ENCODE measurements at regions not wholly inside any gene's neighbourhood (a gene's known extent, or its start where the extent isn't known, plus 50 kb on each side); places are given as distances from the start of the nearest gene placed in this dataset.

DNA sequence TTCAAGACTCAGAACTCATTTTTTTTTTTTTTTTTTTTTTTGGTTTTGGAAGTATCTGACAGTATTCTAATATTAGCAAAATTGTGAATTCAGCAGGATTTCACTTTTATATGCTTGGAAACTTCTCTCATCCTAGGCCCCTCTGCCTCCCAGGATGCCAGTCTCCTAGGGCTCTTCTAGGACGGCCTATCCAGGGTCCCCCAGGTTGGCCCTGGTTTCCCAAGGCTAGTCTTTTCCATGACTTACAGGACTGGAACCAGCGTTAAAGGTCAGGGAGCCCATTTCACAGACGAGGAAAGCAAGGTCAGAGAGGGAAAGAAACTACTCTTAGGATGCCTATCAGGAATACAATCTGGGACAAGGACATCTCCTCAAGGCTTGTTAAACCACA lies 412.5 kb downstream of the PTPRU start:
- DNase-seq (ENCODE audit: low read depth in 1 of 2, low spot score in 1 of 2), result no peak

DNA sequence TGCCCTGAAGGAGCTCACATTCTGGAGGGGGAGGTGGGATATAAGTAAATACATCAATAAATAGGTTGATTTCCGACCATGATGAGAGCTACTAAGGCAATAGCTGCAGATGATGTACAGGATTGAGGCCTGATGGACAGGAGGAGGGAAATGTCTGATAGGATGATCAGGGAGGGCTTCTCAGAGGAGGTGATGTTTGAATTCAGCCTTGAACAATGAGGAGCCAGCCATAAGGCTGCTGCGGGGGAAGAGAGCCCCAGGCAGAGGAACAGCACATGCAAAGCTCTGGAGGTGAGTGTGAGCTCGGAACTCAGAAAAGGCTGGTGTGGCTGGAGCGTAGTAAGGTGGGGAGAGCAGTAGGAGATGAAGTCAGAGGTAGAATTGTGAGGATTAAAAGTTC lies 411.7 kb downstream of the PTPRU start:
- no peak for DNase-seq (ENCODE audit: low read depth in 1 of 2, low spot score in 1 of 2)

DNA sequence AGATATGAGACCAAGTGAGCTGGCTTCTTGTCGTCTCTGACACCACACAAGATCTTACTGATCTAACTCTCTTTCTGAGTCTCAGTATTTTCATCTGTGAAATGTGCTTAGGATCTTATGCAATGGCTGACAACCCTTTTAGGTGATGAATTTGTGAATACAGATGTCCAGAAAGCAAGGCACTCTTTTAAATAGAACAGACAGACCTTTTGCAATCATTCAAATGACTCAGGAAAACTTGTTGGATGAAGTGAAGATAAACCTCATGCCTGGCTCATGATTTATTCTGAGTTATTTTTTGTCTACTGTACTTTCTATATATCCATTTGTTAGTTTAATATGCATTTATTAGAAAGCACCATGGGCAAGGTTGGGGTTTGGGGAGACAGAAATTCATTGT lies 411.3 kb downstream of the PTPRU start:
- no peak for DNase-seq (ENCODE audit: low read depth in 1 of 2, low spot score in 1 of 2)

DNA sequence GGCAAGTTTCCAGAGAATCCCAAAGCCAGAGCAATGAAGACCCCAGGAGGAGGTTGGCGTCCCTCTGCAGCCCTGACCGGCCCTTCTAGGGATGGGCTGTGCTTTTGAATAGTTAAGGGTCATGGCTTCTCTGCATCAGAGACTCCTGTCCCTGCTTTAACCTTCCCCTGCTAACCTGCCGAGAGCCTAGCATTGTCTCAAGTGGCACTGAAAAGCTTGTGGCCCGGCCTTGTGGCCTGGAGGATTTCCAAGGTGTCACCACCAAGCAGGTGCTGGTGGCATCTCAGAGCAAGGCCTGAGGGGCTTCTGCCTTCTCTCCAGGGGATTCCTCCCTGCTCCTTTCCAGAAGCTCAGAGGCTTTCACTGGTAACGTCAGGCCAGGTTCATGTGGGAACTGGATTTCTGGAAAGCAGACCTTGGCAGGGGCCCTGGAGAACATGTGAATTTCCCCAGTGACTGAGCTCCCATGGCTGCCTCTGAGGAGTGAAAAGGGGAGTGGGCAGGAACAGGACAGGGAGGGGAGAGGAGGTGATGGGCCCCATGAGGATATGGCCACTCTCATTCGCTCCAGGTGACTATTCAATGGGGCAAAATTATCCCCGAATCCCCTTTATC lies 409.9 kb downstream of the PTPRU start:
- no peak for DNase-seq (ENCODE audit: low read depth in 1 of 2, low spot score in 1 of 2)

DNA sequence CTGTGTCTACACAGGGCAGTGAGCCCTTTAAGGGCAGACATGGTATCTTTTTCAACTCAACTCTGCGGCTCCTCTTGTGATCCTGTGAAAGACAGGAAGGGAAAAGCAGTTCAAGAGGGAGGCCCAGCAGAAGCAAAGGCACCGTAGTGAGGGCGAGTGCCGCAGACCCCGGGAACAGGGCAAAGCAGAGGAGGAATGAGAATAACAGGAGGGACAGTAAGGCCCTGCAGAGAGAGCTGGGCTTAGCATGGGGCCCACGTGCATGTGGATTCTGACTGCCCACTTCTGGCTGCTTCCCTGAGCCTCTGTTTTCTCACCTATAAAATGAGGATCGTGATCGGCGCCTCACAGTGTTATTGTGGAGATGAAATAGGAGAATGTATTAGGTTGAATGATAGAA lies 409.3 kb downstream of the PTPRU start:
- DNase-seq (ENCODE audit: low read depth in 1 of 2, low spot score in 1 of 2), result no peak

DNA sequence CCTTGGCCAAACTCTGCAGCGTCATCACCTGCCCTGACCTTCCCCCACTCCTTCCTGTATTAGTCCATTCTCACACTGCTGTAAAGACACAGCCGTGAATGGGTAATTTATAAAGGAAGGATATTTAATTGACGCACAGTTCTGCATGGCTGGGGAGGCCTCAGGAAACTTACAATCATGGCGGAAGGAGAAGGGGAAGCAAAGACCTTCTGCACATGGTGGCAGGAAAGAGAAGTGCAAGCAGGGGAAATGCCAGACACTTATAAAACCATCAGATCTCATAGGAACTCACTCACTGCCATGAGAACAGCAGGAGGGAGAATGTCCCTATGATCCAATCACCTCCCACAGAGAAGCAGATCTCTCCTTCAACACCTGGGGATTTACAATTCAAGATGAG lies 408.5 kb downstream of the PTPRU start:
- DNase-seq (ENCODE audit: low read depth in 1 of 2, low spot score in 1 of 2), result no peak

DNA sequence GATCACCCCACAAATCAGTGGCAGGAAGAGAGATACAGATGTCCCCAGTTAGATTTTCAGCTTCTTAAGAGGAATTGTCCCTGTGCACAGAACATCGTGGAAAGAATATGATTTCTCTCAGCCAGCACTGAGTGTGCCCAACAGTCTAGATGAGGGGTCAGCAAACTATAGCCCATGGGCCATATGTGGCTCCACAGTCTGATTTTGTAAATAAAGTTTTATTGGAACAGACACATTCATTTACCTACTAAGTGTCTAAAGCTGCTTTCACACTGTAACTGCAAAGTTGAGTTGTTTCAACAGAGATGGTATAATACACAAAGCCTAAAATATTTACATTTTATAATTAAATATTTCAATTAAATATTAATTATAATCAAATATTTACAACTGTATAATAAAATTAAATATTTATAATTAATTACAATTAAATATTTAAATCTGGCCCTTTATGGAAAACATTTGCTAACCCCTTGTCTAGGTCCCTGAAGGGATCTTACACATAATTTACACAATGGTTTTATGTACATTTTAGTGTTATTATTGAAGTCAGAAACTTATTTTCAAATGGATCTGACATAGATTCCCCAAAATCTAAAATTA lies 407.6 kb downstream of the PTPRU start:
- no peak for DNase-seq (ENCODE audit: low read depth in 1 of 2, low spot score in 1 of 2)

DNA sequence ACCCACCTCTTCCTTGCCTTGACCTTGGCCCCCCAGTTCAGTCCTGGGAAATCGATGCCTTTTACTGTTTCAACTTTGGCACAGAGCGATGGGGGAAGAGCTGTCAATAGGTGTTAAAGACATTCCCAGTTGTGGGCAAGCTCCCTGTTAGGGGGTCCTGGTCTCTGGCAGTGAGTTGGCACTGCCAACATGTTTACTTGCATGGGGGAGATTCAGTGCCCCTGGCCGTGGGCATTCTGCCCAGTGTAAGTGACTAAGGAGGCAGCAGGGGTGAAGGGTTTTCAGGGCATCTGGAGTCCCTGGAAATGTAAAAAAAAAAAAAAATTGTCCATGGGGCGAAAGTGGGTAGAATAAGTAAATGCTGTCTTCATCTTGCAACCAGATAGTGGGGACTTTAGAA lies 407.0 kb downstream of the PTPRU start:
- no peak for DNase-seq (ENCODE audit: low read depth in 1 of 2, low spot score in 1 of 2)

DNA sequence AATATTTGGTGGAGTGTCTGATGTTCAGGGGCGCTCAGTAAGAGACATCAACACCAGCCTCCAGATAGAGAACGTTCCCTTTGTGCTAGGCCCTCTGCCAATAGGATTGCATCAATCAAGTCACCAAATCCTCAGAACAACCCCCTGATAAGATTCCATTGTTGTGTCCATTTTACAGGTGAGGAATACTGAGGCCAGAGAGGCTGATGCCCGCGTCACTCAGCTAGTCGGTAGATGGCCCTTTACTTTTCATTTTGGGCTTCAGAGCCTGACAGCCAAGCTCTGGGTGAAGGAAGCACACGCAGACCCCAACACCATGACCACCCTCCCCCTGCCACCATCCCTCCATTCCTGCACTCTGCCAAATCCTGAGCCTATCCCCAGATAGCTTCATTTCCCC lies 406.2 kb downstream of the PTPRU start:
- no peak for DNase-seq (ENCODE audit: low read depth in 1 of 2, low spot score in 1 of 2)

DNA sequence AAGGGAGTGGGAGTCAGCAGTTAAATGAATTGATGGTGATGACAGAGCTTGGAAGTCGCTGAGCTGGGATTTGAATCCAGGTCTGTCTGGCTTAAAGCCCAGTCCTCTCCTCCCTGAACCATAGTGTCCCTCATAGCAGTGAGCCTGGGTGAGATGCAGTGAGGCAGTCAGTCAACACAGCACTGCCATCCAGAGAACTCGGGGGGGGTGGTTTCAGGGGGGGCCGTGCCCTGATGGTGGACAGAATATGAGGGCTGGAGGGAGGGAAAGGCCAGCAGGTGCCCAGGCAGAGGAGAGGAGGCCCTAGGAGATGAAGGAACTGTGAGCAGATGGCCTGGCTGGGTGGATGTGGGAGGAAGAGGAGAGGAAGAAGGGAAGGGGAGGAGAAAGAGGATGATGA lies 405.6 kb downstream of the PTPRU start:
- DNase-seq (ENCODE audit: low read depth in 1 of 2, low spot score in 1 of 2), result no peak

DNA sequence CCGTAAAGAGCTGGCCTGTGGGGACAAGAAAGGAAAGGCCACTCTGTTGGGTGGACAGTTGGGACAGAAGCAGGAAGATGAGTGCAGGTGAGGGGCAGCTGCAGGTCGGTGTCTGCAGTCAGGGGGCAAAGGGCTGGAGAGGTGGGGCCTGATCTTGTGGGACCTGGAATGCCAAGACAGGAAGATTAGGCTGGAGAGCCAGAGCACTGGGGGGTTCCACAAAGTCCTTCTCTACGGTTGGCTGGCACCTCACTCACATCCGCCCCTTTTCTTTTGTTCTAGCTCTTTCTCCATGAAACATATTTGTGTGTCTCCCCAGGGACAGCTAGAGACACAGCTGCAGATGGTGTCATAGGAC lies 404.1 kb downstream of the PTPRU start:
- DNase-seq (ENCODE audit: low read depth in 1 of 2, low spot score in 1 of 2), result no peak

DNA sequence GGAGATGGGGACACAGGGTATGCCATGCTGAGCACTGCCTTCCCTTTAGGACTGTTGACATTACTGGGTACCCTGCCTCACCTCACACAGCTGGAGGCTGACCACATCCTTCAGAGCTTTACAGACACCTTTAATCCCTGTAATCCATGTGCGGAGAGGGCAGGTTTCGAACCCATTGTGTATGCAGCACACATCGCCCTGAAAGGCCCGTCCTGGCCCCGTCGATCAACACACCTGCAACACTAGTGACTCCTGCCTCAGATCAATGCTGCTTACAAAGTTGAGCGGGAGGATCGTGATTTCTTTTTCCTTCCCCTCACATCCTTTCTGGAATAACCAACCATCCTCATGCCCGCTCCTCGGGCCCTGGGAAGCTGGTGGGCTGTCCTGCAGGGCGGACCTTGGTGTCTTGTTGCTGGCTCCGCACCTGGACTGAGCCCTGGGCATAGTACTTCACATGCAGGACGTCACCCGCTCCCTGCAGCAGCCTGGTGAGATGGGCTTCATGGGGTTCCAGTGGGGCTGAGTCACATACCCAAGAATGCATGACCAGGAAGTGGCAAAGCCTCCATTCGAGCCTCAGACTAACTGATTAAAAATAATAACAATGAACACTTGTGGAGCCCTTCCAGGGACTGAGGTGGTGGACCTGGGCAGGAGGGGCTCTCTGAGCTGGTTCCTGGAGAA lies 403.6 kb downstream of the PTPRU start:
- no peak for DNase-seq (ENCODE audit: low read depth in 1 of 2, low spot score in 1 of 2)

DNA sequence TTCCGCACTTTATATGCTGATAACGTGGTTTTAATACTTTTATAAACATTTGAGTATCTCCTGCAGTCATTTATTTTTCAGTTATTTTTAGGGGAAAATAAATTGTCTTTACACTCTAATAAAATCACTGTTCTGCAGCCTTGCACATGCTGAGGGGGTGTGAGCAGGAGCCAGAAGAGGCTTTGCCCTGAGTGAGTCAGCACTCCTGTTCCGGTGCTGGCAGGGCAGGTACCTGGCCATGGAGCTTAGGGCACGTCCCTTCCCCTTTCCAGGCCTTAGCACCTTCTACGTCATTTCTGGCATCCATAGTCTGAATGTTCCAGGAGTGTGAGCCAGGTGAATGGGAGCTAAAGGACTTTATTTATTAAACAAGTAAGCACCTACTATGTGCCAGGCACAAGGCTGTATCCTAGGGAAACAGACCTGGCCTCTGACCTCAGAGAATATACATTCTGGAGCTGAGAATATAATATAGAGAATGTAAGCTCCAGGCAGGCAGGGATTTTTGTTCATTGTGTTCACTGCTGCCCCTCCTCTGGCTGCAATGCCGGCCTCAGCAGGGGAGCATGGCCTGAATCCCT lies 402.9 kb downstream of the PTPRU start:
- DNase-seq (ENCODE audit: low read depth in 1 of 2, low spot score in 1 of 2), result no peak

DNA sequence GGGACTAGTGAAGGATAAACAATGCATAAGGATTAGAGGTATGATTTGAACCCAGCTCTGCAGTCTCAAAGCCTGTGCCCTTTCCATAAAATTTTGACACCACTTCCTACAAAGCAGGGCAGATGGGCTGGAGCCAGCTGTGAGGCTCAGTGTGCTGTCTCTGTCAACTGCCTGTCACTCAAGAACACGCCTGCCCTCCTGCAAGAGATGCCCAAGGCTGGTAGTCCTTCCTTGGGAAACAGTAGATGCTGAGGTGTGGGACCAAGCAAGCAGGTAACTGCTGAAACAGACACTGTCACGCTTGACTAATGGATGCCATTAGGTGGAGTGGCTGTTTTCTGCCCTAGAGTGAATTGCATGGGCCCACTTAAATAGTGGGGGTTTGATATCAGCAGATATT lies 402.0 kb downstream of the PTPRU start:
- no peak for DNase-seq (ENCODE audit: low read depth in 1 of 2, low spot score in 1 of 2)

DNA sequence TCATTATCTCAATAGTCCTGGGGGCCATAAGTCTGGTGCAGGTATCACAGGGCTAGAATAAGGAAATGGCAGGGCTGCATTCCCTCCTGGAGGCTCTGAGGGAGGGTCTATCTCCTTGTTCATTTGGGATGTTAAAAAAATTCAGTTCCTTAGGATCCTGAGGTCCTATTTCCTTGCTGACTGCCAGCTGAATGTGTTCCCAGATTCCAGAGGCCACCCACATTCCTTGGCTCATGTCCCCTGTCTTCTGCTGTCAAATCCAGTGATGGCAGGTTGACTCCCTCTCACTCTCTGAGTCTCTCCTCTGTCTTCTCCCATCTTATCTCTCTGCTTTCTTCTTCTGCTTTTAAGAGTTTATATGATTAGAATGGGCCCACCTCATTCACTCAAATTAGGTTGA lies 400.6 kb downstream of the PTPRU start:
- no peak for DNase-seq (ENCODE audit: low read depth in 1 of 2, low spot score in 1 of 2)

DNA sequence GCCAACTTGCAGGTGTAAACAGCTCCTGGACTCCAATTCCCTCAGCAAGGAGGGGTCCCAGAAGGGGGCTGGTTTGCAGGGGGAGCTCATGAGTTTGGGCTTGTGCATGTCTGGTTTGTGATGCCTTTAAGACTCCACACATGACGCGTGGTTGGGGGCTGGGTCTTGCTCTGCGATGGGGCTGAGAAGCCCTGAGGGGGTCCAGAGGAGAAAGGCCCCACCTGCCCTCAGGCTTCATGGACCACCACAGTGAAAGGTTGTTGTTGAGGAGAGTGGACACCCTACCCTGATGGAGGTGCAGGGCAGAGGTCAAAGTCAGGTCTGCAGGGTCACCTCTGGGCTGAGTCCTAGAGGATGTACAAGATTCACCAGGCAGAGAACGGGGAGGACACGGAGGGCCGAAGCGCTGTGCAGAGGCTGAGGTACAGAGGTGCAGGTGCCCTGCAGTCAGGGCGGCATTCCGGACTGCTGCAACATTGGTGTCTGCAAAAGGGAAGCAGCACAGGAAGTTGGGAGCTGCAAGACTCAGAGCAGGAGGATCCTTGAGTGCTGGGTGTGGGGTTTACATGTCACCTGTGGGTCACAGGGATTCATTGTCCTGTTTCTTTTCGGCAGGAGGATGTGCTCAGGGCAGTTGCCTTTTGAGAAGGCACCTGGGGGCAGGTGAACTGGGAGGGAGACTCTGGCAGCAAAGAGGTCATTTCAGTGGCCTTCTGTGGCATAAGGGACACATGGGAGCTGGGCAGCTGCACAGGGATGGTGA lies 399.4 kb downstream of the PTPRU start:
- DNase-seq (ENCODE audit: low read depth in 1 of 2, low spot score in 1 of 2), result no peak

DNA sequence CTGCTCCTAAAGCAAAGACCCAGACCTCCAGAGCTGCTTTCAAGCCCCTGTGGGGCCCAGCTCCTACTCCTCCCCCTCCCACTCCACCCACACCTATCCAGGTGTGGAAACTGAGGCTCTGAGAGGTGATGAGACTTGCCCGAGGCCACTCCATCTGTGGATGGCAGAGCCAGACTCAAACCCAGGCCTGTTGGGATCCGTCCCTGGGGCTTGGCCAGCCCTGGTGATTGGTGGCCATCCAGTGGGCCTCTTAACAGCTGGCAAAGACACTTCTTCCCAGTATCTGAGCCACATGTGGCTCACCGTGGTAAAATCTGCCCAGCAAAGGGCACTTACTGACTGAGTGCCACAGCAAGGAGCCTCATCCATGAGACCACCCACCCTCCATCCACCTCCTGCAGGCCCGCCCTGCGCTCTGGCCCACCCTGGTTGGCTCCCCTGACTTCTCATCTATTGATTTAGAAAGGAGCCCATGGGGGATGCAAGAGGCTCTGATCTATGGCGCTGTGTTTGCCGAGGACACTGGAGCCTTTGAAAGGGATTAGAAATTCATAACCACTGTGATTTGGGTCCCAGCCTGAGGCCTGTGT lies 398.5 kb downstream of the PTPRU start:
- no peak for DNase-seq (ENCODE audit: low read depth in 1 of 2, low spot score in 1 of 2)

DNA sequence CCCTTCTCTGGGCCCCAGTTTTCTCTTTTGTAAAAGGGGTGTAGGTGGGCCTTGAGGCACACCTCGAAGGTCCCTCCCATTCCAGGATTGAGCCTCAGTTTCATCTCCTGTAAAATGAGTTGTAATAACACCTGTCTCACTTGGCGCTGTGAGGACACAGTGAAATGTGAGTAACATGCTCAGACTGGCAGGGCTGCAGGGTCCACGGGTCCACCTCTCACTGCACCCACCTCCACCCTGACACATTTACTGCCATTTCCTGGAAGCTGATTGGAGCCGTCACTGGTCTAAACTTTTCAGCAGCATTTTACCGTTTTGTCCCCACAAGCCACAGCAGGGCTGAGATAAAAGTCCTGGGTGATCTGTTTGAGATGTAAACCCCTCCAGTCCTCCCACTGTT lies 398.0 kb downstream of the PTPRU start:
- DNase-seq (ENCODE audit: low read depth in 1 of 2, low spot score in 1 of 2), result no peak

DNA sequence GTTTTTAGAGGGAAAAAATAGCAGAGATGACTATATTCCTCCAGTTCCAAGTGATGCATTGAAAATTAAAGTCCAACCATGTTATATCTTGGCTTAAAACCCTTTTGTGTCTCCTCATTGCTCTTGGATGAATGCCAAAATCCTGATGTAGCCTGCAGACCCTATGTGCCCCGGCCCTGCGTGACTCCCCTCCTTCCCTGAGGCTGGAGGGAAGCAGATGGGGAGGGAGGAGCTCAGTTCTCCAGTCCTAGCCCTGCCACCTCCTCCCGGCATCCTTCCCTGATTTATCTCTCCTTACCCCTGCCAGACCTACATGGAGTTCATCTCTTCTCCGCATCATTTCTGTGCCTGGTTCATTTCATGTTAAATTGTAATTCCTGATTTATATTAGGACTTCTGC lies 397.4 kb downstream of the PTPRU start:
- DNase-seq (ENCODE audit: low read depth in 1 of 2, low spot score in 1 of 2), result no peak

DNA sequence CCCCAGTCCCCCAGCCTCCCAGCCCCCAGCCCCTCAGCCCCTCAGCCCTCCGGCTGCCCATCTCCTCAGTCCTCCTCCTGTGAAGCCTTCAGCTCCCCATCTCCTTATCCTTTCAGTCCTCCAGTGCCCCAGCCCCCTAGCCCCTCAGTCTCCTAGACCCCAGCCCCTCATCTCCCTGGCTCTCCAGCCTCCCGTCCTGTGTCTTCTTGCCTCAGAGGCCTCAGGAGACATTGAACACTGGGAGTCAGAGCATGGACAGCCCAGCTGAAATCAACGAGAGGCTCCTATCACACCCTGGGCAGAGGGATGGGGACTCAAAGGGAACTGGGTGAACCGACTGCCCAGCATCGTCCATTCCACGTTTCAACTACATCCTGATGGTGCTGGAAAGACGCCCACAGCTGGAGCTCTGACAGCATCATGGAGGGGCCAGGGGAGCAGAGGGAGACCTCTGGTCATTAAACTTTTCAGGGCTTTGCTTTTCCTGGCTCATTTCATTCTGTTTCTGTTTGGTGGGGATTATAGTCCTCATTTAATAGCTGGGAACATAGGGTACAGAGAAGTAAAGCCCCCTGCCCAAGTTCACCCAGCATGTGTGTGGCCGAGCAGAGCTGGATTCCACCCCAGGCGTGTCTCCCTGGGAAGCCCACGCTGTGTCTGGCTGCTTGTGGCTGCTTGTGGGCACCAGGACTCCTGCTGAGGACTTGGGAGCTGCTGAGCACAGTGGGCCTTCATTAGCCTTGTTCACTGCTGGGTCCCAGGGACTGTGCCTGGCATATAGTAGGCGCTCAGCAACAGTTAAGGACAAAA lies 396.7 kb downstream of the PTPRU start:
- DNase-seq (ENCODE audit: low read depth in 1 of 2, low spot score in 1 of 2), result no peak

Measured in stimulated activated CD4-positive, alpha-beta T cell treated with anti-CD3 and anti-CD28 coated beads, Interleukin-15, amount 100 ng/mL, for 1 hour (primary cell).